Stimulated activated CD4-positive, alpha-beta T cell treated with anti-CD3 and anti-CD28 coated beads, Interleukin-15, amount 100 ng/mL, for 48 hours (primary cell): ENCODE measurements at regions not wholly inside any gene's neighbourhood (a gene's known extent, or its start where the extent isn't known, plus 50 kb on each side); places are given as distances from the start of the nearest gene placed in this dataset.
A peak's percentile ranks its signal among the peaks of the same experiment; 100 is the strongest.
"Not testable (repeated sequence)": the region's sequence is repeated elsewhere in the genome, so short reads cannot be mapped to it uniquely, and the experiment has no call there.

Experiments used
- DNase-seq, 2 donors: peaks; one replicate each; pipeline ENCODE4 v3.0.0-alpha.2; 2020; ENCODE audit warnings: low read depth in 2 of 2

- no peak for DNase-seq
These were observed 111.5 kb upstream of the IGLL5 start for GRCh38 chr22:22776121-22776520.

GRCh38 chr22:22779213-22779612 lies 108.4 kb upstream of the IGLL5 start:
- no peak for DNase-seq

GRCh38 chr22:22783575-22783974 lies 104.0 kb upstream of the IGLL5 start:
- no peak for DNase-seq

DNA sequence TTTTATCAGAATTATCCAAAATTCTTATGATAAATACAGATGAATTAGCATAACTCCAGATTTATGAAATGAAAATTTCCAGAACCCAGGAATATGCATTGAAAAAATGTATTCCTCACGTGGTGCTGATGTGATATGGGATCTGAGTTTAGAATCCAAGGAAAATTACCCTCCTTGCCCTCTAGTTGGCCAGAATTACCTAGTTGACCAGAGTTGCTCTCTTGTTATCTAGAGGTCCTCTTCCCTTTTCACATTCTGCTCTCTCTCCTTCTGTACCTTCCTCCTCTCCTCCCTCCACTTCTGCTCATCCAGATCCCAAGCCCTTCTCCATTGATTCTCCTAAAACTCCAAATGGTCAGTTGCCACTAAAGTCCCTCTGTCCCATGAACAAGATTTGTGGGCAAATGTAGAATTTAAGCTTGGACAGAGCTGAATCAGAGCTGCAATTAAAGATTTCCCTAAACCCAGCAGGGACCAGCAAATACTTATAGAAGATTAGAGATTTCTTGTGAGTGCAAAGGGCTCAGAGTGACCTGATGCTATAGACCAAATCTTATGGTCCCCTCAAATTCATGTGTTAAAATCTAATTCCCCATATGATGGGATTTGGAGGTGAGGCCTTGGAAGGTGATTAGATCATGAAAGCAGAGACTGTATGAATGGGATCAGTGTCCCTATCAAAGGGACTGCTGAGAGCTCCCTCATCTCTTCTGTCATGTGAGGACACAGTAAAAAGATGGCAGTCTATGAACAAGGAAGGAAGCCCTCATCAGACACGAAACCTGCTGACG lies 103.2 kb upstream of the IGLL5 start:
- no peak for DNase-seq

GRCh38 chr22:22785316-22786065 lies 102.1 kb upstream of the IGLL5 start:
- DNase-seq = no peak

DNA sequence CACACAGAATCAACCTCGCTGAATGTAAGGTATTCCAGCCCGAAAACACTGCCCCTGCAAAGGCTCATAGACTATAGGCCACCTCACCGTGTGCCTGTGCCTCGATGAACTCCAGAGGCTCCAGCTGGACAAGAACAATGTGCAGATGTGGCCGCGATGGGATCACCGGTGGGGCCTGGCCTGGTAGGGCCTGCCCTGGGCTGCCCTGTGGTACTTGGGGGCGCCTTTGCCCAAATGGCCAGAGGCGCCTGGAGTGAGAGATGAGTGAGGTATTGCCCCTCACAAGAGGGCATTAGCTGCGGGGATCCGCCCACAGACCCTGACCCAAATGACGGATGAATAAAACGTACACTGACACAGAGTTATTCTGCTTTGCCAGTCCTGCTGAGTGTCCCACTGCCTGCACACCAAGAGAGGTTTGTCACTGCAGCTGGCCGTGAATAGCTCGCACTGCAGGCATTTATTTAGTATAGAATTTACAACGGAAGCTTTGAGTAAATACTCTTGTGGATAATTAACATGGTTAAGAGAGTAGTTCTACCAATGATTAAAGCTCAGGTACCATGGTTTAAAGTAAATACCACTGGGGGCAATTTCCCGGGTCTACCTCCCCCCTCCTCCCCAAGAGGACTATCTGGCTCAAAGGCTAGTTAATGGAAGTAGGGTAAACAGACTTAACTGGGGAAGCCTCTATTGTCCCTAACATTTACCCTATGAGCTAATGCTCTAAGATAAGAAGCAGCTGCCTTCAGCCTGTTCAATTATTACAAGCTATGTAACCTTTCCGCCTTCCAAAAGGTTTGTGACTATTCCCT lies 101.1 kb upstream of the IGLL5 start:
- no peak for DNase-seq

GRCh38 chr22:22787151-22787550 lies 100.5 kb upstream of the IGLL5 start:
- DNase-seq = no peak

- DNase-seq = peak; percentile 38 to 59
These were observed 99.7 kb upstream of the IGLL5 start for GRCh38 chr22:22787786-22788459.

DNA sequence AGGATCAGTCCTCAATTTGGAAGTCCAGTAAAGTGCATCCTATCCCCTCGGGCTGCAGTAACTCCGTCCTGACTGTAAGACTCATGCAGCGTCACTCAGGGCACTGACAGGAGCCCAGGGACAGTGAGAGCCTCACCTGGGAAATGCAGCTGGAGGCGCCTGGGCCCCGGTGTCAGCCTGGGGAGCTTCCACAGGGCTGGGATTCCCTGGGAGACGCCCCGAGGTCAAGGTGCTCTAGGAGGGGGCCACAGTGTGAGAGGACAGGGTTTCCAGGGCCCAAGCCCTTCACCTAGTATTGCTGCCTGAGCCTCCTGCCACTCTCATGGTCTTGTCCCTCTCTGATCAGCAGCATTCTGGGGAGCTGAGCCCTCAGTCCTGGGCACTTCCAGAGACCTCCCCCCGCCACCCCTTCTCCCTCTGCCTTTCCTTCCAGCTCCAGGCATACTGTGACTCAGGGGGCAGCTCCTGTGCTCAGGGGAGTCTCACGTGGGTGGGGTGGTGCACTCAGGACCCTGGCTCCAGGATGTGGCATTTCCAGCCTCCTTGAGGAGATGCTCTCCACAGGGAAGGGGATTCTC lies 99.1 kb upstream of the IGLL5 start:
- no peak for DNase-seq

DNA sequence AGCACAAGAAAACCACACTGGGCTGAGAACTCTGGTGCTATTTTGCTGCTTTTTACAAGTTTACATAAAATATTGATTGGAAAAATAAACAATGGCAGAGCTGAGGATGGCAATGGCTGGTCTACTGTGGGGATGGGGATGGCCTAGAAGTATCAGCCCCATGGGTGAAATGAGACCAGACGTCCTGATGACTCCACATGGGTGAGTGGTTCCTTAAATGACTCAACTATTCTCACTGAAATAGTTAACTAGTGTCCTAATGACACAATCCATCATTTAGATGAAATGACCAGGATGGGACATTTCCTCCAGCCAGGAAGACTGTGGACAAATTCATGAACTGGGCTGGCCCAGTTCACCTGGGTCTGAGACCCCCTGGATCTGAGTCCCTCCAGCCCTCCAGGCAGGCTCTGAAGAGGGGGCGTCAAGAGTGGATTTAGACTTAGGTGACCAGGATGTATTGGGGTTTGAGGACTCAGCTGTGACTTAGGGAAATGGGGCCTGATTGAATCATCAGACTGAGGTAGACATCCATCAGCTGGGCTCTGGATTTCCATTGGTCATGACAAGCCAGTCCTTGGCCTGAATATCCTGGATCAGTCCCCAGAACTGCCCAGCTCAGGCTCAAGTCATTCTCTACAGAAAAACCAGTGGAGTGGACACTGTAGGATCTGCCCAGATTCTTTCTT lies 98.2 kb upstream of the IGLL5 start:
- DNase-seq = no peak

DNA sequence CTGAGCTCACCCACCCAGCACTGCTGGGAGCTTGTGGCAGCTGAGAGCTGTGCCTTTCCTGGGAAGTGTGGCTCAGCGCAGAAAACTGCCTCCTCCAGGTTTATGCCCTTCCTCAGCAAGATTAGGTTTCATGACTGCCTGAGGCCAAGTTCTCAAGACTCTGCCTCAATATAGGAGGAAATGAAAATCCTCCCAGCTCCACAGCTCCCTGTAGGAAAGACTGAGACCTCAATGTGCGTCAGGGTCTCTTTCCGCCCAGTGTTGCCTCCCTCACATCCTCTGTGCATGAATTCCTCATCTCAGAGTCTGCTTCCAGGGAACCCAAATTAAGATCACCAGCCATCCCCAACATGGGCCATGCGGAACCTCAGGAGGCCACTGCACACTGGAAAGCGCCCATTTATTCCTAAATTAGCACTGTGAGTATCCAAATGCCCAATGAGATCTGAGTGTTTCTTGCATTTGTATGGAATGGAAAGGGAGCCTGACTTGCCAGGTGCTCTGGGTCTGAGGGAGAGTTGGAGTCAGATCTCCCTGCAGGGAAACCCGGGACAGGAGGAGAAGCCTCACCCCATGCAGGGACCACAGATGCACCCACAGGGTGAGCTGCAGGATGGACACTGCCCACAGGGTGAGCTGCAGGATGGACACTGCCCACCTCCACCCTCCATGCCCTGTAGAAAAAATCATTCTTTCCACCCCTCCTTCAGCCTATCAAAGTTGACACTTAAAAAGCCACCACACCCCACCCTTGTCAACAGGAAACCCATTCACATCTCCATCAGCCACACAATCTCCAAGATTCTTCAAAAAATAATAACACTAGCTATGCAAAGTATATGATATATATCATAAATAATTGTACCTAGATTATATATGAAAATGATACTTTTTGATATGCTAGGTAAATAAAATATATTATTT lies 97.4 kb upstream of the IGLL5 start:
- no peak for DNase-seq

- no peak for DNase-seq
These were observed 96.0 kb upstream of the IGLL5 start for GRCh38 chr22:22791438-22792181.

DNA sequence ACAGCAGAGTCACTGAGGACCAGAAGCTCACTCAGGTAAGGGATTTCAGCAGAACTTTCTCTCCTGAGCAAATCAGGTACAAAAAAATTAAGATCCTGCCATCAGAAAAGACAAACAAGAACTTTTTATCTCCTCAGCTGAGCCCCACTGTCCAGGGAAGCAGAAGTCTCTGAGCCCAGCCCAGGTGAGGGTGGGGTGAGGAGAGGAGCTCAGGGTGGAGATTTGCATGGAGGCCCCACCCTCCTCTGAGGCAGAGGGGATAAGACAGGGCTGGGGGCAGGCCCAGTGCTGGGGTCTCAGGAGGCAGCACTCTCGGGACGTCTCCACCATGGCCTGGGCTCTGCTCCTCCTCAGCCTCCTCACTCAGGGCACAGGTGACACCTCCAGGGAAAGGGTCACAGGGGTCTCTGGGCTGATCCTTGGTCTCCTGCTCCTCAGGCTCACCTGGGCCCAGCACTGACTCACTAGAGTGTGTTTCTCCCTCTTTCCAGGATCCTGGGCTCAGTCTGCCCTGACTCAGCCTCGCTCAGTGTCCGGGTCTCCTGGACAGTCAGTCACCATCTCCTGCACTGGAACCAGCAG lies 95.3 kb upstream of the IGLL5 start:
- DNase-seq = not testable (repeated sequence)

DNA sequence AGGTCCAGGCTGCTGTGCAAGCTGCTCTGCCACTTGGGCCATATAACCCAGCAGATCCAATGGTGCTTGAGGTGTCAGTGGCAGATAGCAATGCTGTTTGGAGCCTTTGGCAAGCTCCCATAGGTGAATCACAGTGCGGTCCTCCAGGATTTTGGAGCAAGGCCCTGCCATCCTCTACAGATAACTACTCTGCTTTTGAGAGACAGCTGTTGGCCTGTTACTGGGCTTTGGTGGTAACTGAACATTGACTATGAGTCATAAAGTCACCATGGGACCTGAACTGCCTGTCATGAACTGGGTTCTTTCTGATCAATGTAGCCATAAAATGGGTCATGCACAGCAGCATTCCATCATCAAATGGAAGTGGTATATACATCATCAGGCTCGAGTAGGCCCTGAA lies 92.0 kb upstream of the IGLL5 start:
- not testable (repeated sequence) for DNase-seq

DNA sequence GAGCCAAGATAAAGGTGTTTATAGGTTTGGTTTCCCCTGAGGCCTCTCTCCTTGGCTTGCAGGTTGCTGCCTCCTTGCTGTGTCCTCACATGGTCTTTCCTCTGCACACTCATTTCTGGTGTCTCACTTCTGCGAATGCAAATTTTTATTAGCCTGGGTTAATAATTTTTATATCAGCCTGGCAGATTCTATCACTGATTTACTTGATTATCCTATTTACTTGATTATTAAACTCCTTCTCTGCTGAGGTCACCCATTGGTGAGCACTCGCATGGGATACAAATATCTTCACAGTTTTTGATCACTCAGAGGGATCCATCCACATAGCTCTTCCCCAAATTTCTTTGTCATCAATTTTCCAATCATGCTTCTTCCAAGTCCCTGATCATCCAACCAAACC lies 90.9 kb upstream of the IGLL5 start:
- DNase-seq = no peak

DNA sequence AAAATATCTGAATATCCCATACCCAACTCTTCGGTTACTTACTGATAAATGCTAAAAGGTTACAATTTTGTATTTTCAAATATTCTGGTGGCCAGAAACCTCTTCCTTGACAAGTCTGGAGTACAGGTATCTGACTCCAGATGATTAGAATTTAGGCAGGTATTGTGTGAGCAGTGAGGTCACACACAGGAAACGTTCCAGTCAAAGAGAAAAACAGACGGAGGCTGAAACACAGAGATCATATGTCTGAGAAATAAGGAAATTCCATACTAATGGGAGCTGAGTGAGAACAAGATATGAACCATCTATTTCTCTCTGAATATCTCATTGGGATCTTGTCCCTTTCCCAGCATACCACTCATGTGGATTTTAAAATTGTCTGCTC lies 89.4 kb upstream of the IGLL5 start:
- DNase-seq = no peak

- no peak for DNase-seq
These were observed 88.9 kb upstream of the IGLL5 start for GRCh38 chr22:22798716-22799115.

GRCh38 chr22:22799561-22799960 lies 88.1 kb upstream of the IGLL5 start:
- DNase-seq = no peak

- no peak for DNase-seq
These were observed 86.9 kb upstream of the IGLL5 start for GRCh38 chr22:22800716-22801115.
